ENCODE measurements at regions not wholly inside any gene's neighbourhood (a gene's known extent, or its start where the extent isn't known, plus 50 kb on each side); places are given as distances from the start of the nearest gene placed in this dataset.

GRCh38 chrX:145910017-145910416 is 92.4 kb downstream of the SLITRK2 start:
- no peak for TF ChIP-seq CTCF (optimal IDR thresholded peaks at IDR 0.05 in 1 of 3, IDR thresholded peaks at IDR 0.05 in 1 of 3, conservative IDR thresholded peaks at IDR 0.05 in 1 of 3; ENCODE audit: extremely low read depth in 1 of 3, insufficient read depth in 2 of 3, low read length in 3 of 3)
- TF ChIP-seq EZH2 (IDR thresholded peaks at IDR 0.05; ENCODE audit: low read length): no peak

All from keratinocyte (primary cell).